Urothelium cell line (cell line): ENCODE measurements at regions not wholly inside any gene's neighbourhood (a gene's known extent, or its start where the extent isn't known, plus 50 kb on each side); places are given as distances from the start of the nearest gene placed in this dataset.
A peak's percentile ranks its signal among the peaks of the same experiment; 100 is the strongest.
"Not testable (repeated sequence)": the region's sequence is repeated elsewhere in the genome, so short reads cannot be mapped to it uniquely, and the experiment has no call there.

Experiments
- DNase-seq: peaks from one replicate; pipeline ENCODE4 v3.0.0; 2011; ENCODE audit warnings: low spot score, mixed read lengths
- FAIRE-seq: peaks from 2 replicates; lab custom pipeline; 2011; peaks lifted over from hg19 to GRCh38; lab: Jason Lieb, UNC

DNA sequence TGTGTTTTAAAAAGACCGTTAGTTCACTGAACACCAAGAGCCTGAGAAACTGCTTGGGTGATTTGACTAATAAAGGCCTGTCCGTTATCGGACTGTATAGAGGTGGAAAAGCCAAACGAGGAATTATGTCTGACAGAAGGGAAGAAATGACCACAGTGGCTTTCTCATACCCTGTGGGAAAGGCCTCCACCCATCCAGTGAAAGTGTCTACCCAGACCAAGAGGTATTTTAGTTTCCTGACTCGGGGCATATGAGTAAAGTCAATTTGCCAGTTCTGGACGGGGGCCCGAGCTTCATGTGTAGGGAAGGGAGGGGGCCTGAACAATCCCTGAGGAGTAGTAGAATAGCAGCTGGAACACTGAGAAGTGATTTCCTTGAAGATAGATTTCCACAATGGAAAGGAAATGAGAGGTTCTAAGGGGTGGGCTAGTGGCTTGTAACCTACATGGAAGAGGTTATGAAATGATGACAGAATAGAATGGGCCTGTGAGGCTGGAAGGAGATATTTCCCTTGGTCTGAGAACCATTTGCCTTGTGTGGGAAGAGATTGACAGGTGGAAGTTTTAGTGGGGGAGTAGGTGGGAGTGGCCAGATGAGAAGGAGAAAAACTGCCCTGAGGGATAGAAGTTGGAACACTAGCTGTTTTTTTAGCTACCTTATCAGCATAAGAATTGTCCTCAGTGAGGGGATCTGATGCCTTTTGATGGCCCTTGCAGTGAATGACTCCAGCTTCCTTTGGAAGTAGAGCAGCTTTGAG, 106.4 kb upstream of the PPM1J start:
- not testable (repeated sequence) for DNase-seq, FAIRE-seq

GRCh38 chr1:112818990-112819689, 104.0 kb upstream of the PPM1J start:
- DNase-seq (no peak), FAIRE-seq (no peak)

DNA sequence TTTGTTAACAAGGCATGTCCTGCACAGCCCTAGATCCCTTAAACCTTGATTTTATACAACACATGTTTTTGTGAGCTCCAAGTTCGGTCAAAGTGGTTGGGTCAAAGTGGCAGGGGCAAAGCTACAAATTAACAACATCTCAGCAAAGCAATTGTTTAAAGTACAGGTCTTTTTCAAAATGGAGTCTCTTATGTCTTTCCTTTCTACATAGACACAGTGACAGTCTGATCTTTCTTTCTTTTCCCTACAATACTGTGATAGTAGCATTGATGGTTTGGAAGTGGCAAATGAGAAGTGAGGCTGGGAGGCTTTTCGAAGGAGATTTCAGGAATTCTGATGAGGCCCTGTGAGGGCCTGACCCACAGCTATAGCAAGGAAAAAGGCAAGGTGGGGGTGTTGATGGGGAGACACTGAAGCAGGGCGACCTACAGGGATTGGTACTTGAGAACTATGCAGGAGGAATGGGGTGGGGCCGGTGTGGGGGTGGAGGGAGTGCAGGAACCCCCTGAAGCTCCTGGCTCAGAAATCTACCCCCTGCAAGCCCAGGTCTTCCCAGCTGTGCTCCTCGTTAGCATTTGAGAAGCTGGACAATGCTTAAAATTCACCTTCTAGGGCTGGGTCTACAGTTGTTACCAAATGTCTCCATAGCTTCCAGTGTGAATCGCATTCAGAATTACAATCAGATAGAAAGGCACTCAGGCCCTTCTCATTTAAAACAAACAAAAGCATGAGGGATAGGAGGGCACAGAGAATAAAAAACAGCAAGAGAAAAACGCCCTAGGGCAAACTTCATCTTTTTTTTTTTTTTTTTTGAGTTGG, 102.6 kb upstream of the PPM1J start:
- FAIRE-seq, result no peak
- DNase-seq, result no peak

- FAIRE-seq (no peak), DNase-seq (no peak)
These were observed 100.2 kb upstream of the PPM1J start for GRCh38 chr1:112815376-112815775.

DNA sequence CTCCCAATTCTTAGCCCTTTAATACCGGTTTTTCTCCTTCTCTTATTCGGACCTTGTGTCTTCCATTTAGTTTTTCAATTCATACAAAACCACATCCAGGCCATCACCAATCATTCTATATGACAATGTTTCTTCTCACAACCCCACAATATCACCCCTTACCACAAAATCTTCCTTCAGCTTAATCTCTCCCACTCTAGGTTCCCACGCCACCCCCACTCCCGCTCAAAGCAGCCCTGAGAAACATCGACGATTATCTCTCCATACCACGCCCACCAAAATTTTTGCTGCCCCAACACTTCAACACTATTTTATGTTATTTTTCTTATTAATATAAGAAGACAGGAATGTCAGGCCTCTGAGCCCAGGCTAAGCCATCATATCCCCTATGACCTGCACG, 99.5 kb upstream of the PPM1J start:
- not testable (repeated sequence) for FAIRE-seq, DNase-seq

DNA sequence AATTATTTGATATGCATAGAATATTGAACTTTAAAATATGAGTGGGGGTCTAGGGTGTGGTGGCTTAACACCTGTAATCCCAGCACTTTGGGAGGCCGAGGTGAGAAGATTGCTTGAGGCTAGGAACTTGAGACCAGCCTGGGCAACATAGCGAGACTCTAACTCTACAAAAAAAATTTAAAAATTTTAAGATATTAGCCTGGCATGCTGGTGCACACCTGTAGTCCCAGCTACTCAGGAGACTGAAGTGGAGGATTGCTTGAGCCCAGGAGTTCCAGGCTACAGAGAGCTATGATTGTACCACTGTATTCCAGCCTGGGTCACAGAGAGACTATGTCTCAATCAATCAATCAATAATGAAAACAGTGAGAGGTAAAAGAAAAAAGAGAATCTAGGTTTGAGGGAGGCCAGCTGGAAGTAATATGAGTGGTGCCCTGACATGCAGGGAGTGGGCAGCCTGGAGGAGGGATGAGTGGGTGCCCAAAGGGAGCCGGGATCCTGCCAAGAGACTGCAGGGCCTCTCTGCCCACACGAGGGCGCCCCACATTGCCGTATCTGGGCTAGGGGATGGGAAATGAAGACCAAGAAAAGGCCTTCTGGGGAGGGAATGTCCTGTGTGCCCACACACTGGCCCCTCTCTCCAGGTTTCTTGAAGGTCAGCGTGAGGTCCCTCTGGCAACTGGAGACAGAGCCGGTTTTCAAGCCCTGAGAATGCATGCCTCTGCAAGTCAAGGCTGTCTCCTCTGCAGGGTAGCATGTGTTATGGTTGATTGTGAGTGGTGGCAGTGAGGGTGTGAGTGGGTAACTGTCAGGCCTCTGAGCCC, 93.9 kb upstream of the PPM1J start:
- DNase-seq (peak; percentile 89), FAIRE-seq (no peak)

- FAIRE-seq (no peak), DNase-seq (no peak)
These were observed 92.9 kb upstream of the PPM1J start for GRCh38 chr1:112807999-112808398.

GRCh38 chr1:112807117-112807516, 92.0 kb upstream of the PPM1J start:
- FAIRE-seq (no peak), DNase-seq (no peak)

- no peak for FAIRE-seq
- DNase-seq, result peak; percentile 5
These were observed 91.0 kb upstream of the PPM1J start for GRCh38 chr1:112806090-112806642.

DNA sequence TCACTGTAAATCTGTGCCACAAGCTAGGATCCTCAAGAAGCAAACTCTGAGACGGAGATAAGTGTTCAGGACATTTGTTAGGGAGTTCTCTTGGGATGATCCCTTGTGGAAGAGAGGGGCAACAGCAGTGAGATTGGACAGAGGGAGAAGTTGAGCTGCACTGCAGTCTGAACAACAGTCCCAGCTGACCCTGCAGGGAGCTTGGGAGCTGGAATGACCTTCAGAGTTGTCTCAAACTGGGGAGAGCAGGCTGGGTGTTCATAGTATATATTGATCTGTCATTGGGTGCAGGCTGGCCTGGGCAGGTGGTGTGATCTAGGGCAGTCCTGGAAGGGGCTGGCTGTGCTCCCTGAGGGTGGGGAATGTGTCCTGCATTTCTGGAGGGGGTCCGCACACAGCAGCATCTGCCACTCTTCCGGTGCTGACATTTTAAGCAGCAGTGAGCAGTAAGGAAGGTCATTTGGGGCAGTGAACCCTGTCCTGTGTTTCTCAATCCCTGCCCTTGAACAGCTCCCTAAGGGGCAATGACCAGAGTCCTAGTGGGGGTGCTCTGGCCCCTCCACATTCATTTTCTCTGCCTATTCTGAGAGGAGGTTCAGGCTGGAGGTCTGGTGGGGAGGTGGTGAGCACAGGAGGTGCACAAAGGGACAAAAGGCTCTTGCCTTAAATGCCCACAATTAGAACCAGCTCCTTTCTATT, 90.2 kb upstream of the PPM1J start:
- FAIRE-seq (no peak), DNase-seq (no peak)

GRCh38 chr1:112803906-112804762, 89.0 kb upstream of the PPM1J start:
- DNase-seq (peak; percentile 88), FAIRE-seq (peak; percentile 46)

DNA sequence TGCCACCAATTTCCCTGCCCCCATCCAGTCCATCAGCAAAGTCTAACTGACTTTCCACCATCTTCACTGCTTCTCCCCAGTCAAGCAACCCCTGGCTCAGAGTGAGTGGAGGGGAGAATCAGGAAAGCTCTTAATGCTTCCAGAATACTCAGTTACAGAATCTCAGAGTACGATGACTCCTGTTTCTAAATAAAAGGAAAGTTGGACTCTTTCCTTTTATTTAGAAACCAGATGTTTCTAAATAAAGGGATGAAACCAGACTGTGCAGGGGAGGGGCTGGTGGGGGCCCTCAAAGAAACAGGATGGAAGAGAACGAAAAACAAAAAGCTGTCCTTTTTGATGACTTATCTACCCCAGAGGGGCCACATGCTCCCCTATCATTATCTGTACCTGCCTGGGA, 85.2 kb upstream of the PPM1J start:
- peak; percentile 2 for DNase-seq
- FAIRE-seq, result no peak

DNA sequence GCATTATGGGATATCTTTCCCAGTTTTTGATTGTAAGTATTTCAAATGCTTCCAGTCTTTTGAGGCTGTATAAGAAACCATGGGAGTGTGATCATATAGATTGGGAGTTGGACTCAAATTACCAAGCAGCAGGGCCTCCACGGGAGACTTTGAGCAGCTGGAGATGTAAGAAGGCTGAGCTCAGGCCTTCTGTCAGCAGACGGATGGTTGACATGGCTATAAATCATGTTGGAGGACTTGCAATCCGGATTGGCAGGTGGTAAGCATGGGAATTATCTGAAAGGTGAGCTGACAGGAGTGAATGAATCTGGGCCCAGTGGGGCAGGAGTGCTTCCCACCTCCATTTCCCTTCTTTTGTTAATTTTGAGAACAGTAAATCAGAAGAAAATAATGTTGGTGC, 83.2 kb upstream of the PPM1J start:
- FAIRE-seq (no peak), DNase-seq (no peak)

GRCh38 chr1:112797224-112797623, 82.1 kb upstream of the PPM1J start:
- FAIRE-seq (no peak), DNase-seq (no peak)

DNA sequence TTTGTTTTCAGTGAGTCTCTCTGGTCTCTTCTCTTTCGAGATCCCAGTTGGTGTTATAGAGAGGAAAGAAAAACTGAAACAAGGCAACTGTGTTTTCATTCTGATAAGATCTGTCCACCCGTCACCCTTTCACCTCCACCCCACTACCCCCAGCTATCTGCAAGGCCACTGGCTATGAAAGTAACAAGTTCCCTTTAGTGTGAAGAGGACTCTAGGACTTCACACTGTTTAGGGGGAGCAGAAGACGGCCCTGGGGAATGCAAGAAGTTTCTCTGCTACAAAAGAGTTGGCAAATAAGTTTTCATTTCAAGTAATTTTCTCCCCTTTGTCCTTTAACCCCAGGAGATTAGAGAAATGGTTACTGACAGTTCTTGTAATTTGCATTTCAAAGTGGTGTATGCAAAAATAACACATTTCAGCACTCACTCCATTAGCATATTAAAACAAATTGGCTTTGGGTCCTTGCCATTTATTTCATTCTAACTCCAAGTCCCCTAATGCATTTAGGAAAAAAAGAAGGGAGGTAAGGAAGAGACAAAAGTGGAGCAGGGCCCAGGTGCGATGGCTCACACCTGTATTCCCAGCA, 79.6 kb upstream of the PPM1J start:
- no peak for FAIRE-seq

GRCh38 chr1:112793631-112794565, 78.8 kb upstream of the PPM1J start:
- FAIRE-seq (no peak), DNase-seq (no peak)

More for the DNA sequence above, 79.6 kb upstream of the PPM1J start:
- DNase-seq, result no peak

- DNase-seq, result no peak
- FAIRE-seq, result no peak
These were observed 76.6 kb upstream of the PPM1J start for GRCh38 chr1:112791723-112792104.
